ENCODE measurements at regions not wholly inside any gene's neighbourhood (a gene's known extent, or its start where the extent isn't known, plus 50 kb on each side); places are given as distances from the start of the nearest gene placed in this dataset.

GRCh38 chr2:240355962-240356361 is 79.5 kb upstream of the GPC1 start:
- TF ChIP-seq ZFX (IDR thresholded peaks at IDR 0.05) (no peak), CTCF (conservative IDR thresholded peaks at IDR 0.05) (no peak)

All from C4-2B (cell line).